ENCODE measurements at regions not wholly inside any gene's neighbourhood (a gene's known extent, or its start where the extent isn't known, plus 50 kb on each side); places are given as distances from the start of the nearest gene placed in this dataset.

DNA sequence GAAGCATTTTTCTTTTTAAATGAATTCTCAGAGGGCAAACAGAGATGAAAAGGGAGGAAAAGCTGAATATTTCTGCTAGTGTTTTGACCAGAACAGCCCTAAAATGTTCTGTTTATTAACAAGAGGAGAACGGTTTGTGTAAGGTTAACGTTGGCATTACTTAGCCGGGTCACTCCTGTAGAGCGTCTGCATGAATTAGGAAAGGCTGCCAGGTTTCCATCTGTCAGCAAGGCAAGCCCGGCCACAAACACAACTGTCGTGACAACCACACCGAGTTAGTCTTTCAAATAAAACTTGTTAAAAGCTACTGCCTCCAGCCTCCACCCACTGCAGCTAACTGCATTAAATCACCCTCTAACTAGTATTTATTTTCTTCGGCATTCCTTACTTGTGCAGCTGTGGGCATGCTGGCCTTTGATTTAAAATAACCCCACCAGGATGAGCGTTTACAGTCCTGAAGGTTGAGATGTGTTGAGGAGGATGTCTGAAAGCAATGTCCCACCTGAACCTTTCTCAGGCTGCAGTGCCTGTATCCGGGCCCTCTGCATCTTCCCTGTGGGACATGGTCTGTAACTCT lies 527.9 kb downstream of the FGF9 start:
- Histone ChIP-seq H2BK5ac (ENCODE audit: insufficient read length, low read length) (no peak overlapping the region), H2BK15ac (ENCODE audit: low read depth, low read length) (no peak overlapping the region), H2BK12ac (ENCODE audit: insufficient read length, low read depth, low read length) (no peak overlapping the region), H3T11ph (ENCODE audit: low read length) (no peak overlapping the region), H3K27ac (ENCODE audit: insufficient read length, low read depth, low read length) (no peak overlapping the region), H3K14ac (ENCODE audit: insufficient read depth, low read length) (no peak overlapping the region), H3K79me1 (ENCODE audit: insufficient read depth, low read depth, low read length, poor library complexity, severe bottlenecking) (no peaks in the 10 kb centered on the region), H4K8ac (replicated peaks; ENCODE audit: insufficient read length, low read depth, low read length) (no peak overlapping the region), H3K18ac (ENCODE audit: insufficient read length, low read depth, low read length) (no peak overlapping the region), H4K91ac (ENCODE audit: insufficient read length, low read depth, low read length) (no peak overlapping the region), H2AFZ (ENCODE audit: low read length) (no peak overlapping the region), H3K56ac (ENCODE audit: insufficient read length, low read depth, low read length) (no peak overlapping the region), H2BK20ac (ENCODE audit: low read depth, low read length, poor library complexity, severe bottlenecking) (no peak overlapping the region), H4K5ac (ENCODE audit: insufficient read length, low read depth, low read length) (no peak overlapping the region), H2BK120ac (ENCODE audit: low read depth, low read length, poor library complexity, severe bottlenecking) (no peak overlapping the region), H3K9me3 (ENCODE audit: control insufficient read depth, low read depth, low read length) (no peaks in the 10 kb centered on the region), H2AK5ac (ENCODE audit: insufficient read length, low read length) (no peak overlapping the region), H3K4me1 (ENCODE audit: insufficient read depth, low read length) (peaks cover 2% of the 10 kb centered on the region), H3K23me2 (ENCODE audit: insufficient read length, low read depth, low read length, poor library complexity, severe bottlenecking) (no peaks in the 10 kb centered on the region), H3K4me2 (ENCODE audit: insufficient read depth, insufficient read length, low read length) (no peak overlapping the region), H3K4ac (ENCODE audit: low read depth, low read length) (no peak overlapping the region), H3K9ac (ENCODE audit: extremely low read depth, insufficient read length, low read length) (no peak overlapping the region), H3K79me2 (ENCODE audit: insufficient read depth, low read length) (no peaks in the 10 kb centered on the region), H3K23ac (ENCODE audit: insufficient read length, low read depth, low read length) (no peak overlapping the region), H3K27me3 (ENCODE audit: insufficient read depth, low read length) (no peaks in the 10 kb centered on the region; the same call in 1 of the 2 replicates), H4K20me1 (ENCODE audit: control insufficient read depth, insufficient read depth, insufficient read length) (no peaks in the 10 kb centered on the region)
- DNase-seq: no peak
- no CpG with 5 or more reads among the region's 10 CpGs for WGBS (ENCODE audit: extremely low coverage, insufficient read length, low lambda C conversion rate)
- H3K27me3 Mint-ChIP-seq (ENCODE audit: low read depth): no peaks in the 10 kb centered on the region
- H3K27ac Mint-ChIP-seq: peak overlapping the region in 1 of 3 experiments; percentile 31; a peak in 1 of 7 replicates
- TF ChIP-seq, protein P1, sequence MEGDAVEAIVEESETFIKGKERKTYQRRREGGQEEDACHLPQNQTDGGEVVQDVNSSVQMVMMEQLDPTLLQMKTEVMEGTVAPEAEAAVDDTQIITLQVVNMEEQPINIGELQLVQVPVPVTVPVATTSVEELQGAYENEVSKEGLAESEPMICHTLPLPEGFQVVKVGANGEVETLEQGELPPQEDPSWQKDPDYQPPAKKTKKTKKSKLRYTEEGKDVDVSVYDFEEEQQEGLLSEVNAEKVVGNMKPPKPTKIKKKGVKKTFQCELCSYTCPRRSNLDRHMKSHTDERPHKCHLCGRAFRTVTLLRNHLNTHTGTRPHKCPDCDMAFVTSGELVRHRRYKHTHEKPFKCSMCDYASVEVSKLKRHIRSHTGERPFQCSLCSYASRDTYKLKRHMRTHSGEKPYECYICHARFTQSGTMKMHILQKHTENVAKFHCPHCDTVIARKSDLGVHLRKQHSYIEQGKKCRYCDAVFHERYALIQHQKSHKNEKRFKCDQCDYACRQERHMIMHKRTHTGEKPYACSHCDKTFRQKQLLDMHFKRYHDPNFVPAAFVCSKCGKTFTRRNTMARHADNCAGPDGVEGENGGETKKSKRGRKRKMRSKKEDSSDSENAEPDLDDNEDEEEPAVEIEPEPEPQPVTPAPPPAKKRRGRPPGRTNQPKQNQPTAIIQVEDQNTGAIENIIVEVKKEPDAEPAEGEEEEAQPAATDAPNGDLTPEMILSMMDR (conservative IDR thresholded peaks at IDR 0.05): no peak
- peaks cover 20 to 24% of the 10 kb centered on the region in 2 experiments for H3K4me1 Mint-ChIP-seq
- no peaks in the 10 kb centered on the region for H3K9me3 Mint-ChIP-seq
- H3K4me3 Mint-ChIP-seq: no peak overlapping the region
- no peaks in the 10 kb centered on the region for H3K36me3 Mint-ChIP-seq (ENCODE audit: insufficient read depth in 1 of 3, low read depth in 3 of 3)
